Type B pancreatic cell (in vitro differentiated cells): ENCODE measurements at regions not wholly inside any gene's neighbourhood (a gene's known extent, or its start where the extent isn't known, plus 50 kb on each side); places are given as distances from the start of the nearest gene placed in this dataset.
"Not testable (repeated sequence)": the region's sequence is repeated elsewhere in the genome, so short reads cannot be mapped to it uniquely, and the experiment has no call there.

Source experiments
- DNase-seq: peaks from one replicate; pipeline ENCODE4 v3.0.0; 2021; ENCODE audit warnings: mixed read lengths; ENCODE audit not compliant: unreplicated experiment; ENCODE audit errors: extremely low spot score
- H3K27ac Mint-ChIP-seq: 2 replicates; pipeline ENCODE4 v1.8.0; 2021; ENCODE audit warnings: mild to moderate bottlenecking, mixed read lengths
- H3K27me3 Mint-ChIP-seq: 2 replicates; pipeline ENCODE4 v1.8.0; 2021; ENCODE audit warnings: mixed read lengths
- H3K36me3 Mint-ChIP-seq: 2 replicates; pipeline ENCODE4 v1.8.0; 2021; ENCODE audit warnings: mixed read lengths
- H3K4me1 Mint-ChIP-seq: one replicate; pipeline ENCODE4 v1.8.0; 2021; ENCODE audit warnings: mixed read lengths; ENCODE audit not compliant: unreplicated experiment
- H3K4me3 Mint-ChIP-seq: 2 replicates; pipeline ENCODE4 v1.8.0; 2021; ENCODE audit warnings: mild to moderate bottlenecking, mixed read lengths
- H3K9me3 Mint-ChIP-seq: 2 replicates; pipeline ENCODE4 v1.8.0; 2021; ENCODE audit warnings: mixed read lengths
- CTCF ChIP-seq: fragments of 200-600 bp; sonication (generic); conservative IDR thresholded peaks from 2 replicates; pipeline ENCODE4 v1.5.0; 2021; ENCODE audit warnings: antibody characterized with exemption, mild to moderate bottlenecking

GRCh38 chr1:192489748-192490147 is 85.8 kb upstream of the RGS1 start:
- peaks cover 44% of the 10 kb centered on the region for H3K4me1 Mint-ChIP-seq
- peak overlapping the region; percentile 79 for H3K27ac Mint-ChIP-seq
- no peaks in the 10 kb centered on the region for H3K27me3 Mint-ChIP-seq
- no peak for TF ChIP-seq CTCF
- H3K4me3 Mint-ChIP-seq = peak overlapping the region; percentile 13
- DNase-seq = no peak
- H3K36me3 Mint-ChIP-seq = peaks cover 4% of the 10 kb centered on the region
- peaks cover 8% of the 10 kb centered on the region for H3K9me3 Mint-ChIP-seq

GRCh38 chr1:192491804-192492554 is 83.6 kb upstream of the RGS1 start:
- DNase-seq = no peak
- H3K9me3 Mint-ChIP-seq = no peaks in the 10 kb centered on the region
- H3K27ac Mint-ChIP-seq = no peak overlapping the region
- peaks cover 33% of the 10 kb centered on the region for H3K4me1 Mint-ChIP-seq
- no peaks in the 10 kb centered on the region for H3K36me3 Mint-ChIP-seq
- H3K4me3 Mint-ChIP-seq = no peak overlapping the region
- TF ChIP-seq CTCF = no peak
- no peaks in the 10 kb centered on the region for H3K27me3 Mint-ChIP-seq

- Mint-ChIP-seq H3K27me3 (no peaks in the 10 kb centered on the region), H3K9me3 (no peaks in the 10 kb centered on the region), H3K36me3 (no peaks in the 10 kb centered on the region), H3K4me1 (peaks cover 31% of the 10 kb centered on the region), H3K27ac (no peak overlapping the region), H3K4me3 (no peak overlapping the region)
- no peak for DNase-seq
- TF ChIP-seq CTCF = no peak
Measured at GRCh38 chr1:192493584-192493983, 82.0 kb upstream of the RGS1 start.

GRCh38 chr1:192496369-192497056 is 79.1 kb upstream of the RGS1 start:
- TF ChIP-seq CTCF = no peak
- Mint-ChIP-seq H3K9me3 (peaks cover 4% of the 10 kb centered on the region), H3K27me3 (no peaks in the 10 kb centered on the region), H3K4me3 (no peak overlapping the region), H3K27ac (no peak overlapping the region), H3K4me1 (peaks cover 8% of the 10 kb centered on the region), H3K36me3 (peaks cover 4% of the 10 kb centered on the region)
- DNase-seq = no peak

GRCh38 chr1:192497214-192497794 is 78.3 kb upstream of the RGS1 start:
- Mint-ChIP-seq H3K4me1 (peaks cover 7% of the 10 kb centered on the region), H3K9me3 (peaks cover 4% of the 10 kb centered on the region), H3K36me3 (peaks cover 4% of the 10 kb centered on the region), H3K27ac (no peak overlapping the region), H3K4me3 (no peak overlapping the region), H3K27me3 (no peaks in the 10 kb centered on the region)
- no peak for TF ChIP-seq CTCF
- no peak for DNase-seq

- not testable (repeated sequence) for H3K27ac Mint-ChIP-seq, H3K4me3 Mint-ChIP-seq, H3K4me1 Mint-ChIP-seq, DNase-seq, H3K27me3 Mint-ChIP-seq, H3K9me3 Mint-ChIP-seq, H3K36me3 Mint-ChIP-seq
Measured at GRCh38 chr1:192498092-192498491, 77.5 kb upstream of the RGS1 start.

GRCh38 chr1:192499061-192499581 is 76.5 kb upstream of the RGS1 start:
- DNase-seq, H3K9me3 Mint-ChIP-seq, H3K36me3 Mint-ChIP-seq, H3K4me1 Mint-ChIP-seq, H3K27me3 Mint-ChIP-seq, H3K27ac Mint-ChIP-seq, H3K4me3 Mint-ChIP-seq: not testable (repeated sequence)

- not testable (repeated sequence) for H3K4me1 Mint-ChIP-seq, DNase-seq, H3K36me3 Mint-ChIP-seq, H3K4me3 Mint-ChIP-seq, H3K27ac Mint-ChIP-seq, H3K27me3 Mint-ChIP-seq, H3K9me3 Mint-ChIP-seq
Measured at GRCh38 chr1:192500541-192500940, 75.0 kb upstream of the RGS1 start.
